Endothelial cell of umbilical vein (primary cell): ENCODE measurements at regions not wholly inside any gene's neighbourhood (a gene's known extent, or its start where the extent isn't known, plus 50 kb on each side); places are given as distances from the start of the nearest gene placed in this dataset.

Source experiments
- BruUV-seq: library from RNA; stranded (reverse); fragments of 400-500 nt; replicated peaks from 2 replicates; lab custom pipeline; 2021; lab: Mats Ljungman, UMichigan
- CTCF ChIA-PET: fragments of 300-600, 350-600 bp; sonication (Branson Sonifier 250); formaldehyde crosslinking; loops from one replicate; lab custom pipeline; 2021; ENCODE audit warnings: antibody characterized with exemption, inconsistent platforms; lab: Charles Lee
- POLR2A ChIA-PET: fragments of 300-600, 350-600 bp; sonication (Branson Sonifier 250); formaldehyde crosslinking; loops from one replicate; lab custom pipeline; 2021; ENCODE audit warnings: antibody characterized with exemption, inconsistent platforms; lab: Charles Lee
- DNase-seq: peaks from one replicate; pipeline ENCODE4 v3.0.0-alpha.2; 2011; ENCODE audit warnings: low read depth, low spot score
- FAIRE-seq: peaks from 2 replicates; lab custom pipeline; 2011; peaks lifted over from hg19 to GRCh38; lab: Jason Lieb, UNC
- H2AFZ ChIP-seq: 2 replicates; pipeline ENCODE4 v1.6.0; 2012; ENCODE audit warnings: low read depth, low read length, control low read depth, inconsistent platforms
- H3K27ac ChIP-seq: 2 replicates; pipeline ENCODE4 v1.5.1; 2011; ENCODE audit warnings: low read depth, mild to moderate bottlenecking, control low read depth, low read length, moderate library complexity; ENCODE audit not compliant: insufficient read depth
- H3K27me3 ChIP-seq, 2 experiments: 2 replicates each; pipeline versions ENCODE4 v1.6.0 to v1.6.1; 2011; ENCODE audit warnings: low read length in 2 of 2, mixed read lengths in 1 of 2; ENCODE audit not compliant: control insufficient read depth in 2 of 2, insufficient read depth in 2 of 2
- H3K36me3 ChIP-seq, 2 experiments: 2 replicates in 1 of 2; 3 replicates in 1 of 2; pipeline ENCODE4 v1.5.1; 2011; ENCODE audit warnings: low read length in 2 of 2, mild to moderate bottlenecking in 1 of 2, moderate library complexity in 1 of 2; ENCODE audit not compliant: control insufficient read depth in 2 of 2, insufficient read depth in 2 of 2; ENCODE audit errors: extremely low read depth in 1 of 2
- H3K4me1 ChIP-seq: 3 replicates; pipeline ENCODE4 v1.5.1; 2011; ENCODE audit warnings: mild to moderate bottlenecking, low read length; ENCODE audit not compliant: control insufficient read depth, insufficient read depth; ENCODE audit errors: extremely low read depth
- H3K4me2 ChIP-seq: 2 replicates; pipeline ENCODE4 v1.6.1; 2011; ENCODE audit warnings: low read length, control low read depth, mixed read lengths; ENCODE audit not compliant: insufficient read depth
- H3K4me3 ChIP-seq, 3 experiments: fragments of 200-600 bp in 1 of 3; sonication (generic), shearing (Covaris generic) in 1 of 3; replicated peaks in 1 of 3; 2 replicates each; pipeline ENCODE4 v1.5.1; 2011 to 2016; ENCODE audit warnings: control low read depth in 3 of 3, low read length in 3 of 3, mild to moderate bottlenecking in 2 of 3, inconsistent platforms in 1 of 3, low read depth in 1 of 3, moderate library complexity in 1 of 3; ENCODE audit not compliant: insufficient read depth in 1 of 3
- H3K79me2 ChIP-seq: 2 replicates; pipeline ENCODE4 v1.6.0; 2012; ENCODE audit warnings: low read length, inconsistent platforms; ENCODE audit not compliant: control insufficient read depth, insufficient read depth
- H3K9ac ChIP-seq: replicated peaks from 2 replicates; pipeline ENCODE3; 2011; ENCODE audit warnings: low read length, control low read depth; ENCODE audit not compliant: insufficient read depth; ENCODE audit errors: extremely low read depth
- H3K9me1 ChIP-seq: replicated peaks from 3 replicates; pipeline ENCODE4 v1.6.0; 2011; ENCODE audit warnings: mild to moderate bottlenecking, low read length; ENCODE audit not compliant: control insufficient read depth, insufficient read depth; ENCODE audit errors: extremely low read depth
- H3K9me3 ChIP-seq: replicated peaks from 2 replicates; pipeline ENCODE4 v1.5.1; 2012; ENCODE audit warnings: low read length, inconsistent platforms; ENCODE audit not compliant: control insufficient read depth, insufficient read depth
- H4K20me1 ChIP-seq: replicated peaks from 2 replicates; pipeline ENCODE3; 2011; ENCODE audit warnings: mild to moderate bottlenecking, low read length; ENCODE audit not compliant: control insufficient read depth, insufficient read depth; ENCODE audit errors: extremely low read depth
- EZH2 ChIP-seq: IDR thresholded peaks from 2 replicates; pipeline ENCODE4 v1.6.1; 2012; ENCODE audit warnings: borderline replicate concordance, low read depth, mild to moderate bottlenecking, moderate library complexity, low read length, inconsistent platforms; ENCODE audit not compliant: severe bottlenecking
- FOS ChIP-seq: IDR thresholded peaks from 2 replicates; pipeline ENCODE4 v1.6.1; 2011; ENCODE audit warnings: mild to moderate bottlenecking, low read length, moderate library complexity, borderline replicate concordance; ENCODE audit not compliant: insufficient read depth
- GATA2 ChIP-seq: IDR thresholded peaks from 2 replicates; pipeline ENCODE4 v1.7.0; 2011; ENCODE audit warnings: low read depth, mild to moderate bottlenecking, moderate library complexity, mixed read lengths, low read length; ENCODE audit not compliant: insufficient read length, insufficient read depth
- JUN ChIP-seq: IDR thresholded peaks from 2 replicates; pipeline ENCODE4 v1.6.1; 2011; ENCODE audit warnings: borderline replicate concordance, low read depth; ENCODE audit not compliant: insufficient read length, insufficient read depth
- MYC ChIP-seq: IDR thresholded peaks from one replicate; pipeline ENCODE4 v1.6.1; 2011; ENCODE audit warnings: mild to moderate bottlenecking, low read depth, low read length
- POLR2A ChIP-seq: IDR thresholded peaks from 2 replicates; pipeline ENCODE4 v1.6.1; 2012; ENCODE audit warnings: low read depth, mild to moderate bottlenecking, control low read depth, low read length
- POLR2AphosphoS5 ChIP-seq: IDR thresholded peaks from 2 replicates; pipeline ENCODE4 v1.6.1; 2012; ENCODE audit warnings: low read depth, mild to moderate bottlenecking, control low read depth, low read length, moderate library complexity; ENCODE audit not compliant: insufficient read depth
- dilution Hi-C: fragments of 300-500 bp; cut with MboI; formaldehyde crosslinking; loops from one replicate; pipeline ENCODE4 v1.15.0; 2019; ENCODE audit warnings: low sequenced_read_pairs; ENCODE audit not compliant: extremely low pct_ligation_motif_present
- intact Hi-C: fragments of 100-400 bp; cut with micrococcal nuclease; formaldehyde crosslinking; loops from one replicate; pipeline ENCODE4 v1.10.0; 2022
- TF ChIP-seq, protein P1 (sequence below): IDR thresholded peaks from 2 replicates; pipeline ENCODE4 v1.6.1; 2011; ENCODE audit not compliant: insufficient read depth, insufficient read length
- TF ChIP-seq, protein P2 (sequence below), 2 donors: IDR thresholded peaks; 1 replicate in 1 of 2; 2 replicates in 1 of 2; pipeline ENCODE4 v1.5.1; 2011; ENCODE audit warnings: low read length in 2 of 2, mild to moderate bottlenecking in 2 of 2, moderate library complexity in 2 of 2, control low read depth in 1 of 2, inconsistent platforms in 1 of 2, low read depth in 1 of 2; ENCODE audit not compliant: insufficient read depth in 1 of 2; ENCODE audit errors: extremely low read depth in 1 of 2

DNA sequence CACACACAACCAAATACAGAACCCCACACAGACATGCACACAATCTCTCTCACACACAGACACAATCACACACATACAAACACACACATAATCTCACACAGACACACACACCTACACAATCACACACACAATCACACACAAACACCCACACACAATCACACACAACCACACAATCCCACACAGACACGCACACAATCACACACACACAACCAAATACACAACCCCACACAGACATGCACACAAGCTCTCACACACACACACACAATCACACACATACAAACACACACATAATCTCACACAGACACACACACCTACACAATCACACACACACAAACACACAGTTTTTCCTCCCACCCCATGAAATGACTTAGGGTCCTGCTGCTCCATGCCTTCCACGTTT is 160.4 kb upstream of the PFKP start:
- H3K4me1 ChIP-seq = no peaks in the 10 kb centered on the region
- H3K27ac ChIP-seq = no peak overlapping the region
- no peaks in the 10 kb centered on the region for H3K36me3 ChIP-seq
- intact Hi-C loops (no loop called here), dilution Hi-C loops (no loop called here)
- no peak overlapping the region for H3K4me2 ChIP-seq
- FAIRE-seq (no peak), DNase-seq (no peak)
- TF ChIP-seq POLR2AphosphoS5 = no peak
- no peak for TF ChIP-seq FOS
- TF ChIP-seq GATA2 = no peak
- TF ChIP-seq, protein P1, sequence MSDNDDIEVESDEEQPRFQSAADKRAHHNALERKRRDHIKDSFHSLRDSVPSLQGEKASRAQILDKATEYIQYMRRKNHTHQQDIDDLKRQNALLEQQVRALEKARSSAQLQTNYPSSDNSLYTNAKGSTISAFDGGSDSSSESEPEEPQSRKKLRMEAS = no peak
- no peak for TF ChIP-seq JUN
- no peak for TF ChIP-seq POLR2A
- TF ChIP-seq, protein P2, sequence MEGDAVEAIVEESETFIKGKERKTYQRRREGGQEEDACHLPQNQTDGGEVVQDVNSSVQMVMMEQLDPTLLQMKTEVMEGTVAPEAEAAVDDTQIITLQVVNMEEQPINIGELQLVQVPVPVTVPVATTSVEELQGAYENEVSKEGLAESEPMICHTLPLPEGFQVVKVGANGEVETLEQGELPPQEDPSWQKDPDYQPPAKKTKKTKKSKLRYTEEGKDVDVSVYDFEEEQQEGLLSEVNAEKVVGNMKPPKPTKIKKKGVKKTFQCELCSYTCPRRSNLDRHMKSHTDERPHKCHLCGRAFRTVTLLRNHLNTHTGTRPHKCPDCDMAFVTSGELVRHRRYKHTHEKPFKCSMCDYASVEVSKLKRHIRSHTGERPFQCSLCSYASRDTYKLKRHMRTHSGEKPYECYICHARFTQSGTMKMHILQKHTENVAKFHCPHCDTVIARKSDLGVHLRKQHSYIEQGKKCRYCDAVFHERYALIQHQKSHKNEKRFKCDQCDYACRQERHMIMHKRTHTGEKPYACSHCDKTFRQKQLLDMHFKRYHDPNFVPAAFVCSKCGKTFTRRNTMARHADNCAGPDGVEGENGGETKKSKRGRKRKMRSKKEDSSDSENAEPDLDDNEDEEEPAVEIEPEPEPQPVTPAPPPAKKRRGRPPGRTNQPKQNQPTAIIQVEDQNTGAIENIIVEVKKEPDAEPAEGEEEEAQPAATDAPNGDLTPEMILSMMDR (IDR thresholded peaks at IDR 0.05; ENCODE audit: extremely low read depth in 1 of 2, insufficient read depth in 1 of 2, low read depth in 1 of 2, low read length in 2 of 2) = no peak
- TF ChIP-seq MYC = no peak
- no peak for TF ChIP-seq EZH2
- no peaks in the 10 kb centered on the region for H4K20me1 ChIP-seq
- BruUV-seq = no TSS peak
- no peaks in the 10 kb centered on the region for H3K9me1 ChIP-seq
- no peak overlapping the region for H2AFZ ChIP-seq
- no peak overlapping the region for H3K4me3 ChIP-seq
- H3K9ac ChIP-seq = no peak overlapping the region
- no peaks in the 10 kb centered on the region for H3K9me3 ChIP-seq
- H3K79me2 ChIP-seq = no peaks in the 10 kb centered on the region
- ChIA-PET CTCF (no interaction called here), POLR2A (no interaction called here)
- H3K27me3 ChIP-seq = peaks cover 0 to 8% of the 10 kb centered on the region in 2 experiments
